ENCODE measurements at regions not wholly inside any gene's neighbourhood (a gene's known extent, or its start where the extent isn't known, plus 50 kb on each side); places are given as distances from the start of the nearest gene placed in this dataset.

- TF ChIP-seq TCF12 (IDR thresholded peaks at IDR 0.05) = no peak
- TF ChIP-seq TCF12 (CRISPR knock-in tag; IDR thresholded peaks at IDR 0.05) = no peak
- no peak for TF ChIP-seq ZNF75D (CRISPR knock-in tag; IDR thresholded peaks at IDR 0.05; ENCODE audit: borderline replicate concordance)
- TF ChIP-seq GATA4 (IDR thresholded peaks at IDR 0.05; ENCODE audit: borderline replicate concordance, low read depth) = no peak
- no peak for TF ChIP-seq MTF1 (CRISPR knock-in tag; IDR thresholded peaks at IDR 0.05)
Observed at GRCh38 chr4:53693408-53693807, 102.1 kb upstream of the LNX1 start (continued).

GRCh38 chr4:53688186-53688790 lies 97.0 kb upstream of the LNX1 start:
- H3K27ac ChIP-seq (ENCODE audit: extremely low read length, insufficient read depth, low read length) = no peak overlapping the region
- H3K9me3 ChIP-seq (ENCODE audit: low read length) = no peaks in the 10 kb centered on the region
- in situ Hi-C loops (cut with HindIII; ENCODE audit: extremely low pct_ligation_motif_present, low pct_unique_long_range_greater_than_20kb) = no loop called here
- no peak overlapping the region for H3K4me2 ChIP-seq (ENCODE audit: low read depth, low read length)
- no peaks in the 10 kb centered on the region for H3K79me2 ChIP-seq (ENCODE audit: insufficient read depth, low read length)
- intact Hi-C loops (cut with micrococcal nuclease; ENCODE audit: unreplicated experiment) = no loop called here
- DNase-seq (ENCODE audit: low spot score) (no peak), FAIRE-seq (no peak), ATAC-seq (no peak)
- no peaks in the 10 kb centered on the region; a peak in 1 of 5 replicates for H3K27me3 ChIP-seq (ENCODE audit: control insufficient read depth in 1 of 2, insufficient read depth in 2 of 2, low read length in 2 of 2)
- H4K20me1 ChIP-seq (ENCODE audit: insufficient read depth, low read length) = no peaks in the 10 kb centered on the region
- H3K4me3 ChIP-seq (replicated peaks in 1 of 3; ENCODE audit: insufficient read depth in 1 of 3, low read depth in 2 of 3, low read length in 3 of 3) = no peak overlapping the region
- H3K4me1 ChIP-seq (ENCODE audit: insufficient read depth, low read length) = no peaks in the 10 kb centered on the region
- 52% methylated on average over 2 of the region's 2 CpGs for WGBS (ENCODE audit: low lambda C conversion rate)
- ChIA-PET CTCF (ENCODE audit: low intra/inter-chr PET ratio, low total read pairs) (no interaction called here), POLR2A (no interaction called here)
- BruUV-seq (replicated peaks) = no TSS peak
- H3K9ac ChIP-seq (ENCODE audit: insufficient read depth, low read depth, low read length) = no peak overlapping the region
- no peaks in the 10 kb centered on the region for H3K36me3 ChIP-seq (replicated peaks in 1 of 2; ENCODE audit: control insufficient read depth in 1 of 2, insufficient read depth in 2 of 2, low read length in 2 of 2)
- H2AFZ ChIP-seq (ENCODE audit: low read length) = no peak overlapping the region
- no peak for TF ChIP-seq SYNCRIP (IDR thresholded peaks at IDR 0.05; ENCODE audit: insufficient read depth, low read depth, low read length)
- no peak for TF ChIP-seq REST (IDR thresholded peaks at IDR 0.05; ENCODE audit: borderline replicate concordance in 1 of 2, low read depth in 1 of 2, low read length in 2 of 2)
- TF ChIP-seq MIER2 (CRISPR knock-in tag; IDR thresholded peaks at IDR 0.05) = no peak
- TF ChIP-seq ZNF883 (CRISPR knock-in tag; IDR thresholded peaks at IDR 0.05; ENCODE audit: not compliant biosample characterization) = no peak
- no peak for TF ChIP-seq SATB2 (CRISPR knock-in tag; IDR thresholded peaks at IDR 0.05)
- no peak for TF ChIP-seq ZNF138 (CRISPR knock-in tag; IDR thresholded peaks at IDR 0.05; ENCODE audit: low read depth)
- TF ChIP-seq ZNF747 (CRISPR knock-in tag; IDR thresholded peaks at IDR 0.05; ENCODE audit: borderline replicate concordance) = no peak
- no peak for TF ChIP-seq GRHL1 (CRISPR knock-in tag; conservative IDR thresholded peaks at IDR 0.05)
- no peak for TF ChIP-seq HHEX (CRISPR knock-in tag; IDR thresholded peaks at IDR 0.05)
- TF ChIP-seq THYN1 (CRISPR knock-in tag; IDR thresholded peaks at IDR 0.05; ENCODE audit: borderline replicate concordance, low read depth) = no peak
- TF ChIP-seq MLLT10 (CRISPR knock-in tag; IDR thresholded peaks at IDR 0.05) = no peak
- TF ChIP-seq ZNF704 (CRISPR knock-in tag; IDR thresholded peaks at IDR 0.05; ENCODE audit: borderline replicate concordance) = no peak
